Endothelial cell of umbilical vein (primary cell): ENCODE measurements at regions not wholly inside any gene's neighbourhood (a gene's known extent, or its start where the extent isn't known, plus 50 kb on each side); places are given as distances from the start of the nearest gene placed in this dataset.

Experiments used
- BruUV-seq: library from RNA; stranded (reverse); fragments of 400-500 nt; replicated peaks from 2 replicates; lab custom pipeline; 2021; lab: Mats Ljungman, UMichigan
- CTCF ChIA-PET: fragments of 300-600, 350-600 bp; sonication (Branson Sonifier 250); formaldehyde crosslinking; loops from one replicate; lab custom pipeline; 2021; ENCODE audit warnings: antibody characterized with exemption, inconsistent platforms; lab: Charles Lee
- POLR2A ChIA-PET: fragments of 300-600, 350-600 bp; sonication (Branson Sonifier 250); formaldehyde crosslinking; loops from one replicate; lab custom pipeline; 2021; ENCODE audit warnings: antibody characterized with exemption, inconsistent platforms; lab: Charles Lee
- DNase-seq: peaks from one replicate; pipeline ENCODE4 v3.0.0-alpha.2; 2011; ENCODE audit warnings: low read depth, low spot score
- FAIRE-seq: peaks from 2 replicates; lab custom pipeline; 2011; peaks lifted over from hg19 to GRCh38; lab: Jason Lieb, UNC
- H2AFZ ChIP-seq: 2 replicates; pipeline ENCODE4 v1.6.0; 2012; ENCODE audit warnings: low read depth, low read length, control low read depth, inconsistent platforms
- H3K27ac ChIP-seq: 2 replicates; pipeline ENCODE4 v1.5.1; 2011; ENCODE audit warnings: low read depth, mild to moderate bottlenecking, control low read depth, low read length, moderate library complexity; ENCODE audit not compliant: insufficient read depth
- H3K27me3 ChIP-seq, 2 experiments: 2 replicates each; pipeline versions ENCODE4 v1.6.0 to v1.6.1; 2011; ENCODE audit warnings: low read length in 2 of 2, mixed read lengths in 1 of 2; ENCODE audit not compliant: control insufficient read depth in 2 of 2, insufficient read depth in 2 of 2
- H3K36me3 ChIP-seq, 2 experiments: 2 replicates in 1 of 2; 3 replicates in 1 of 2; pipeline ENCODE4 v1.5.1; 2011; ENCODE audit warnings: low read length in 2 of 2, mild to moderate bottlenecking in 1 of 2, moderate library complexity in 1 of 2; ENCODE audit not compliant: control insufficient read depth in 2 of 2, insufficient read depth in 2 of 2; ENCODE audit errors: extremely low read depth in 1 of 2
- H3K4me1 ChIP-seq: 3 replicates; pipeline ENCODE4 v1.5.1; 2011; ENCODE audit warnings: mild to moderate bottlenecking, low read length; ENCODE audit not compliant: control insufficient read depth, insufficient read depth; ENCODE audit errors: extremely low read depth
- H3K4me2 ChIP-seq: 2 replicates; pipeline ENCODE4 v1.6.1; 2011; ENCODE audit warnings: low read length, control low read depth, mixed read lengths; ENCODE audit not compliant: insufficient read depth
- H3K4me3 ChIP-seq, 3 experiments: fragments of 200-600 bp in 1 of 3; sonication (generic), shearing (Covaris generic) in 1 of 3; replicated peaks in 1 of 3; 2 replicates each; pipeline ENCODE4 v1.5.1; 2011 to 2016; ENCODE audit warnings: control low read depth in 3 of 3, low read length in 3 of 3, mild to moderate bottlenecking in 2 of 3, inconsistent platforms in 1 of 3, low read depth in 1 of 3, moderate library complexity in 1 of 3; ENCODE audit not compliant: insufficient read depth in 1 of 3
- H3K79me2 ChIP-seq: 2 replicates; pipeline ENCODE4 v1.6.0; 2012; ENCODE audit warnings: low read length, inconsistent platforms; ENCODE audit not compliant: control insufficient read depth, insufficient read depth
- H3K9ac ChIP-seq: replicated peaks from 2 replicates; pipeline ENCODE3; 2011; ENCODE audit warnings: low read length, control low read depth; ENCODE audit not compliant: insufficient read depth; ENCODE audit errors: extremely low read depth
- H3K9me1 ChIP-seq: replicated peaks from 3 replicates; pipeline ENCODE4 v1.6.0; 2011; ENCODE audit warnings: mild to moderate bottlenecking, low read length; ENCODE audit not compliant: control insufficient read depth, insufficient read depth; ENCODE audit errors: extremely low read depth
- H3K9me3 ChIP-seq: replicated peaks from 2 replicates; pipeline ENCODE4 v1.5.1; 2012; ENCODE audit warnings: low read length, inconsistent platforms; ENCODE audit not compliant: control insufficient read depth, insufficient read depth
- H4K20me1 ChIP-seq: replicated peaks from 2 replicates; pipeline ENCODE3; 2011; ENCODE audit warnings: mild to moderate bottlenecking, low read length; ENCODE audit not compliant: control insufficient read depth, insufficient read depth; ENCODE audit errors: extremely low read depth
- EZH2 ChIP-seq: IDR thresholded peaks from 2 replicates; pipeline ENCODE4 v1.6.1; 2012; ENCODE audit warnings: borderline replicate concordance, low read depth, mild to moderate bottlenecking, moderate library complexity, low read length, inconsistent platforms; ENCODE audit not compliant: severe bottlenecking
- FOS ChIP-seq: IDR thresholded peaks from 2 replicates; pipeline ENCODE4 v1.6.1; 2011; ENCODE audit warnings: mild to moderate bottlenecking, low read length, moderate library complexity, borderline replicate concordance; ENCODE audit not compliant: insufficient read depth
- GATA2 ChIP-seq: IDR thresholded peaks from 2 replicates; pipeline ENCODE4 v1.7.0; 2011; ENCODE audit warnings: low read depth, mild to moderate bottlenecking, moderate library complexity, mixed read lengths, low read length; ENCODE audit not compliant: insufficient read length, insufficient read depth
- JUN ChIP-seq: IDR thresholded peaks from 2 replicates; pipeline ENCODE4 v1.6.1; 2011; ENCODE audit warnings: borderline replicate concordance, low read depth; ENCODE audit not compliant: insufficient read length, insufficient read depth
- MAX ChIP-seq: IDR thresholded peaks from 2 replicates; pipeline ENCODE4 v1.6.1; 2011; ENCODE audit not compliant: insufficient read depth, insufficient read length
- MYC ChIP-seq: IDR thresholded peaks from one replicate; pipeline ENCODE4 v1.6.1; 2011; ENCODE audit warnings: mild to moderate bottlenecking, low read depth, low read length
- POLR2A ChIP-seq: IDR thresholded peaks from 2 replicates; pipeline ENCODE4 v1.6.1; 2012; ENCODE audit warnings: low read depth, mild to moderate bottlenecking, control low read depth, low read length
- POLR2AphosphoS5 ChIP-seq: IDR thresholded peaks from 2 replicates; pipeline ENCODE4 v1.6.1; 2012; ENCODE audit warnings: low read depth, mild to moderate bottlenecking, control low read depth, low read length, moderate library complexity; ENCODE audit not compliant: insufficient read depth
- dilution Hi-C: fragments of 300-500 bp; cut with MboI; formaldehyde crosslinking; loops from one replicate; pipeline ENCODE4 v1.15.0; 2019; ENCODE audit warnings: low sequenced_read_pairs; ENCODE audit not compliant: extremely low pct_ligation_motif_present
- intact Hi-C: fragments of 100-400 bp; cut with micrococcal nuclease; formaldehyde crosslinking; loops from one replicate; pipeline ENCODE4 v1.10.0; 2022
- TF ChIP-seq, protein P1 (sequence below), 2 donors: IDR thresholded peaks; 1 replicate in 1 of 2; 2 replicates in 1 of 2; pipeline ENCODE4 v1.5.1; 2011; ENCODE audit warnings: low read length in 2 of 2, mild to moderate bottlenecking in 2 of 2, moderate library complexity in 2 of 2, control low read depth in 1 of 2, inconsistent platforms in 1 of 2, low read depth in 1 of 2; ENCODE audit not compliant: insufficient read depth in 1 of 2; ENCODE audit errors: extremely low read depth in 1 of 2

DNA sequence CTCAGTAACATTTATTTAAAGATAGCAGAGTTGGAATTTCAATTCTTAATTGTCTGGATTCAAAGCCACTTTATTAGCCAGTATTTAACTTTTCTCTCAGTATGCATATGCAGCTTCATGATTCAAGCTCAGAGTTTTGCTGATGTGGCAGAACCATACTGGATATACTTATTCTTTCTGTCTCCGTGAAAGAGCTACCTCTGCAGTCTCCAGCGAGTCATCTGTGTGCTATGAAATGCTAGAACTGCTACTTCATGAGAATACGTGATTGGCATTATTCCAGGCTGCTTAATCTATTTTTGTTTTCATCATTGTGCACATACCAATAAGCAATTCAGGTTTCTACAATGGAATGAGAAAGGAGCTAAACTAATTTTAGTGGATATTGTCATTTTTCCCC, 743.7 kb downstream of the C4orf33 start:
- no peak for FAIRE-seq
- H2AFZ ChIP-seq, result no peak overlapping the region
- H3K27me3 ChIP-seq, result no peaks in the 10 kb centered on the region
- TF ChIP-seq JUN (no peak), FOS (no peak), EZH2 (no peak), POLR2A (no peak), MAX (no peak), POLR2AphosphoS5 (no peak), MYC (no peak), GATA2 (no peak)
- TF ChIP-seq, protein P1, sequence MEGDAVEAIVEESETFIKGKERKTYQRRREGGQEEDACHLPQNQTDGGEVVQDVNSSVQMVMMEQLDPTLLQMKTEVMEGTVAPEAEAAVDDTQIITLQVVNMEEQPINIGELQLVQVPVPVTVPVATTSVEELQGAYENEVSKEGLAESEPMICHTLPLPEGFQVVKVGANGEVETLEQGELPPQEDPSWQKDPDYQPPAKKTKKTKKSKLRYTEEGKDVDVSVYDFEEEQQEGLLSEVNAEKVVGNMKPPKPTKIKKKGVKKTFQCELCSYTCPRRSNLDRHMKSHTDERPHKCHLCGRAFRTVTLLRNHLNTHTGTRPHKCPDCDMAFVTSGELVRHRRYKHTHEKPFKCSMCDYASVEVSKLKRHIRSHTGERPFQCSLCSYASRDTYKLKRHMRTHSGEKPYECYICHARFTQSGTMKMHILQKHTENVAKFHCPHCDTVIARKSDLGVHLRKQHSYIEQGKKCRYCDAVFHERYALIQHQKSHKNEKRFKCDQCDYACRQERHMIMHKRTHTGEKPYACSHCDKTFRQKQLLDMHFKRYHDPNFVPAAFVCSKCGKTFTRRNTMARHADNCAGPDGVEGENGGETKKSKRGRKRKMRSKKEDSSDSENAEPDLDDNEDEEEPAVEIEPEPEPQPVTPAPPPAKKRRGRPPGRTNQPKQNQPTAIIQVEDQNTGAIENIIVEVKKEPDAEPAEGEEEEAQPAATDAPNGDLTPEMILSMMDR (IDR thresholded peaks at IDR 0.05; ENCODE audit: extremely low read depth in 1 of 2, insufficient read depth in 1 of 2, low read depth in 1 of 2, low read length in 2 of 2), result no peak
- no peaks in the 10 kb centered on the region for H3K4me1 ChIP-seq
- BruUV-seq, result no TSS peak
- dilution Hi-C loops, result no loop called here
- no peaks in the 10 kb centered on the region for H4K20me1 ChIP-seq
- H3K79me2 ChIP-seq, result no peaks in the 10 kb centered on the region
- H3K9me3 ChIP-seq, result no peaks in the 10 kb centered on the region
- CTCF ChIA-PET, result interaction anchor here (0.9 to 1.5 kb wide), 2 partner anchors 9 to 14 kb away, joined by 3 to 4 read pairs; no protein-coding TSS in a partner anchor
- no peak for DNase-seq
- no peak overlapping the region for H3K27ac ChIP-seq
- no peaks in the 10 kb centered on the region for H3K36me3 ChIP-seq
- H3K4me2 ChIP-seq, result no peak overlapping the region
- H3K9ac ChIP-seq, result no peak overlapping the region
- no peak overlapping the region for H3K4me3 ChIP-seq
- H3K9me1 ChIP-seq, result no peaks in the 10 kb centered on the region
- intact Hi-C loops, result no loop called here
- POLR2A ChIA-PET, result no interaction called here
